OCI-M2 (cell line): ENCODE measurements at regions not wholly inside any gene's neighbourhood (a gene's known extent, or its start where the extent isn't known, plus 50 kb on each side); places are given as distances from the start of the nearest gene placed in this dataset.

ENCODE experiments used
- DNase-seq: peaks from one replicate; lab custom pipeline; 2025; ENCODE audit not compliant: unreplicated experiment; lab: John Stamatoyannopoulos, UW

DNA sequence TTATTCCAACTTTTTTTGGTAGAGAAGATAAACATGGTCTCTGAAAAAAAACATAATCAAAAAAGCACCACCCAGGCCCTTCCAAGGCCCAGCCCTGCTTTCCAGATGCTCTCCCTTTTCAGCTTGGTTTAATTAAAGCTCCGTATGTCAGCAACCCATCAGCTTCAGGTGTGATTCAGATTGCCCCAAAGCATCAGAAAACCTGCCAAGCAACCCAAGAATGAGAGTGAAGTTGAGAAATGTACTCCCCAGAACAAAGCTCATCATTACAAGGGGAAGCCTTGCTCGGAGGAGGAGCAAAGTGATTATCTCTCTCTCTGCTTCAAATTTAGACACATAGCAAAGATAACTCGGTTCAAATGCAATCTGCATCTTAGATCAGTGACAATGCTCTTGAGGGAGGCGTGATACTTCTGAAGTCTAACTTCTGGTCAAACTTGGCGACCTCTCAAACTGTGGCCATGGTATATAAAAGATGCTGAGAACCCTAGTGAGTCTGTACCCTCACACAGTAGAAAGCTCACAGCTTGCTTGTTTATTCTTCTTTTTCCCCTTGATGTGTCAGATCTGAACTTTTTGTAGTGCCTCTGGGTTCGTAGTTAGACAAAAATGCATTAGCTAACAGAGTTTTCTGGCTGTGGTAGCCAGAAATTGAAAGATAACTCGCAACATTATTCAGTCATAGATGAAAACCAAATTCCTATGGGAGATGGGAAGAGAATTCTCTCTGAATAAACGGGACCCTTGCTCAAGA, 63.3 kb upstream of the ZC3H11B start:
- DNase-seq: no peak

DNA sequence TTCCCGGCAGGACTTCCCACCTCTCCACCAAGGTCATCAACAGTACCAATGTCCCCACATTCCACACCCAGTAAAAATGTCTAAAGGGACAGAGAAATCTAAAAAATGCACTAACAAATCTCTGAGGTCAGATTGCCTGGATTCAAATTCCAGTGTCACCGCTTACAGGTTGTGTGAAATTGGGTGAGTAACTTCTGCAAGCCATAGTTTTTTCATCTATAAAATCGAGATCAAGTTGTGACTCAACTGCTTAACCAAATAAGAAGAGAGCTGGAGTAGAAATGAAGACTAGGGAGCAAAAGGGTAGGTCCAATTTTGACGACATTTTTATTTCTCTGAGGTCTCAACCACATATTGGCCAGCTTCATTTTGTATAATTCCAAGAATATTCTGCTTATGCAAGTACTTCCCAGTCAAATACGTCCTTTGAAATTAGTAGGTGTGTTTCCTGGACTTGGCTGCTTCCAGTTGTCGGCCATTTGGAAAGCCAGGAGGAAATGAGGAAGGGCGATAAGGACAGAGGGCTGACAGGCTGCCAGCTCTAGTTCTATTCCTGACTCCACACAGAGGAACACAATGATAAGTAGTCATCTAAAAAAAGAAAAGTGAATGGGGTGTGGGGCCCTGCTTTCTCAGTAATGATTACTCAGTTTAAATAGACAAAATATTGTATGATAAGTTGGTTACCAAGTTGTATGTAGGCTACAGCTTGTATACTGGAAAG, 57.7 kb upstream of the ZC3H11B start:
- DNase-seq: no peak

DNA sequence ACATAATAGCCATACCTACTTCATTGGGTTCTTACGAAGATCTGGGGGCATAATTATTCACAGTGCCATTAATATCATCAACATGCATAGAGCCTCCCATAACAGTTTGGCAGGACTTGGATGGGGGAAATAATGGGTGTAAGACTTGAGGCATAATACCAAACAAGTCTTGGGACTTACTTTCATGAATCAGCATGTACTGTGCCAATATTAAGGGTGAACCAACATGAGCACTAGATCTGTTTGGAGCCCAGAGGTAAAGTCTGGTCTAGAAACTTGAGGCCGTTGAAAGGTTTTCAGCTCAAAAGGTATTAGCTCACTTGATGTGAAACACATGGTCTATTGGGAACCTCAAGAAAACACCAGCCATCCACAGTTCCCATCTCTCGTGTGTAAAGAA, 56.7 kb upstream of the ZC3H11B start:
- no peak for DNase-seq

DNA sequence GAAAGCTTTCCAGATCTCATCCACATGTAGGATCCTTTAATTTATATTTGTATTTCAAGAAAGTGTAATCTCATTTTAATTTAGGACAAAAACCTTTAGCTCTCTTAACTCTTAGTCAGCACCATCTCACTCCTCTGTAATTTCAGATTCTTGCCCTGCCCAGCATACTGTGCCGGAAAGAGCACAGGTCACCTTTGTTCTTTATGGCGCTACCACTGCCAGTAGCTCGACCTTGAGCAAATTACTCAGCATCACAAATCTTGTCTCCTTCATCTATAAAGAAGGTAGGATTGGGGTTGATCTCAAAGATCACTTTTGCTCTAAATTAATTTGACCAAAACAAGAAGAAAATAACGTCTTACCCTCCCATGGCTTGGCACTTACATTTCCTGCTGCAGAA, 56.1 kb upstream of the ZC3H11B start:
- no peak for DNase-seq

DNA sequence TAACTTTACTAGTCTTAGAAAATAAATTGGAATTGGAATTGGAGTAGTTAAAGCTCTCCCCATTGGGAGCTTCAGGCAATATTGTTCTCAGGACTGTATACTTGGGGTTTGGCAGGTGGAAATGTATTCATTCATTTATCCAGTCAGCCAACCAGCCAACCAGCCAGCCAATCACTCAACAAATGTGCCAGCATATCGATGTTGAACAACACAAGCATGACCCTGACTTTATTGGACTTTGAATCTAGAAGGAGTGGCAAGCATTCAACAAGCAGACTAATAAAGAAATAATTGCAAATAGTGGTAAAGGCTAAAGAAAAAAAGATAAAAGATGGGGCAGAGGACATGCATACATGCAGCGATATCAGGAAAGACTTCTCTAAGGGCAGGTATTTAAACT, 55.5 kb upstream of the ZC3H11B start:
- DNase-seq: no peak

DNA sequence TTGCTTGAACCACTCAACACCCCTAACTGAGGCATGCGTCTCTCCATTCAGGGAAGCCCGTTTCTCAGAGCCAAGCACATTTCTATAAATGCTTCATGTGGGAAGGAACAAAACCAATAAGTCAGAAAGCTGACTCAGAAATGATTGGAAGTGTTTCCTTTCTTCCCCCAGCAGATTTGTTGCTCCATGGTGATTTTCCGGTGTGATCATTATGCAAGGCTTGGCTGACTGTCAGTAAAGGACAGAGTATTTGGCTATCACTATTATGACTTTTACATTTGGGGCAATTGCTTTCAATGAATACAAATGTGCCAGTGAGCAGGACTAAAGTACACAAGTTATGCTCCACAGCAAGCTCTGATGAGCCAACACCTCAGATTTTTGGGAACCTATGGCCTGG, 53.3 kb upstream of the ZC3H11B start:
- DNase-seq: no peak

DNA sequence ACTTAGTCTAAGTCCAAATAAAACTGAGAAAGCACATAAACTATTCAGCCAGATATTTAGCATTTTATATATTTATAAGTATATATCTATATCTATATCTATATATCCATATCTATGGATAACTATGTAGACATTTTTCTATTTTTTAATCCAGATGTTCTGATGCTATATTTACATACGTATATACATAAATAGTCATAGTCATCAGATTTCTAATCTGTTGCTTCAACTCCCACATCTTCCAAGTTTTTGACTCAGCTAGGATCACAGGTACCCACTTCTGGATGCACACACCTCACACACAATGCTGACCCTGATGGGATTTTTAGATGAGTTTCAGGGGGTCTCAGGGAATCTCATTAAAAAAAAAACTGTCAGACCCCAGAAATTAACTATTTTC, 52.2 kb upstream of the ZC3H11B start:
- no peak for DNase-seq

DNA sequence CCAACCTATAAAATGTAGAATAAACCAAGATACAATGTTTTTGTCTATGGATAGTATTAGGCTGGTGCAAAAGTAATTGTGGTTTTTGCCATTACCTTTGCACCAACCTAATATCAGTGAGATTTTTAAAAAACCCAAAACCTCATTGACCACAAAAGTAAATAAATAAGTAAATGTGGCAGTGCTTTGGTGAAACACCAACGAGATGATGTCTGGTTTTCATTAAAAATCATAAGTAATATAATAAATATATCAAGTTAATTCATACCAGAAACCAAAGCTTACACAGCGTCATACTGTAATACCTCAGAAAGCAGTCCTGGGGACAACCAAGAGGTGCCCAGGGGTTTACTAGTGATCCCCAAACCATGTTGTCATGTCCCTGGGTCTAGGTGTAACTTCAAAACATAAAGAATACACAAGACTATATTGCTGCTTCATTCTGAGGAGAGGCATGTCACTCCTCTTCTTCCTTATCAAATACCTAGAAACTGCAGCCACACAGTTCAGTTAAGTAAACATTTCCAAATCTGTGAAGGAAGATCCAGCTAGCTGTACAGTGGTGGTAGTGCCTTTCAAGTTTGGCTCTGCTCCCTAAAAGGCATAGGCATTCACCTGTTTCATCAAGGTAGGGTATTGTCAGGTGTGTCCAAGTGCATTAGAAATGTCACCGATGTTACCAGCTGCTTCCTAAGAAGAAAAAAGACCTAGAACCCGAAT, 51.6 kb upstream of the ZC3H11B start:
- DNase-seq: no peak
